Colonic mucosa (tissue), 4 donors: ENCODE measurements at regions not wholly inside any gene's neighbourhood (a gene's known extent, or its start where the extent isn't known, plus 50 kb on each side); places are given as distances from the start of the nearest gene placed in this dataset.

Source experiments
- DNase-seq: peaks from one replicate; pipeline ENCODE4 v3.0.0-alpha.2; 2020
- H3K27ac ChIP-seq: fragments of 200-600 bp; one replicate; pipeline ENCODE4 v1.8.0; 2021
- H3K27me3 ChIP-seq: fragments of 200-600 bp; one replicate; pipeline ENCODE4 v1.8.0; 2021
- H3K36me3 ChIP-seq: fragments of 200-600 bp; one replicate; pipeline ENCODE4 v1.8.0; 2021
- H3K4me1 ChIP-seq: fragments of 200-600 bp; one replicate; pipeline ENCODE4 v1.8.0; 2021; ENCODE audit warnings: mild to moderate bottlenecking
- H3K4me3 ChIP-seq: fragments of 200-600 bp; one replicate; pipeline ENCODE4 v1.8.0; 2021
- H3K9ac ChIP-seq, 2 donors: one replicate each; pipeline ENCODE4 v1.7.0; 2013; ENCODE audit warnings: control low read depth in 2 of 2, low read depth in 2 of 2, low read length in 2 of 2
- H3K9me3 ChIP-seq: fragments of 200-600 bp; one replicate; pipeline ENCODE4 v1.8.0; 2021
- CTCF ChIP-seq: fragments of 200-600 bp; IDR thresholded peaks from one replicate; pipeline ENCODE4 v1.8.0; 2022; ENCODE audit warnings: antibody characterized with exemption, mild to moderate bottlenecking
- intact Hi-C: fragments of 100-400 bp; cut with DNase I; formaldehyde crosslinking; loops from one replicate; pipeline ENCODE4 v1.14.1; 2022
- donor health status: healthy.
- donor health status: DM: no; HTN: no; CAD: no.
- donor health status: DM: no; HTN: no; CAD: no.

GRCh38 chr13:90416938-90417337, 930.5 kb upstream of the MIR17HG start:
- H3K9ac ChIP-seq, result no peak overlapping the region
- no peak for TF ChIP-seq CTCF
- DNase-seq, result no peak
- no peak overlapping the region for H3K4me3 ChIP-seq
- H3K27ac ChIP-seq, result no peak overlapping the region
- H3K36me3 ChIP-seq, result no peaks in the 10 kb centered on the region
- H3K4me1 ChIP-seq, result no peaks in the 10 kb centered on the region
- H3K27me3 ChIP-seq, result no peaks in the 10 kb centered on the region
- H3K9me3 ChIP-seq, result no peaks in the 10 kb centered on the region
- intact Hi-C loops, result no loop called here

- Histone ChIP-seq H3K9ac (no peak overlapping the region), H3K4me1 (no peaks in the 10 kb centered on the region), H3K27ac (no peak overlapping the region), H3K4me3 (no peak overlapping the region), H3K9me3 (no peaks in the 10 kb centered on the region), H3K36me3 (no peaks in the 10 kb centered on the region), H3K27me3 (no peaks in the 10 kb centered on the region)
- intact Hi-C loops, result no loop called here
- DNase-seq, result no peak
- TF ChIP-seq CTCF, result no peak
Observed at GRCh38 chr13:90420683-90421082, 926.8 kb upstream of the MIR17HG start.

- no peaks in the 10 kb centered on the region for H3K4me1 ChIP-seq
- H3K9ac ChIP-seq, result no peak overlapping the region
- no peak for DNase-seq
- H3K27me3 ChIP-seq, result no peaks in the 10 kb centered on the region
- intact Hi-C loops, result no loop called here
- H3K27ac ChIP-seq, result no peak overlapping the region
- H3K9me3 ChIP-seq, result no peaks in the 10 kb centered on the region
- no peak for TF ChIP-seq CTCF
- no peak overlapping the region for H3K4me3 ChIP-seq
- H3K36me3 ChIP-seq, result no peaks in the 10 kb centered on the region
Observed at GRCh38 chr13:90427322-90428272, 919.9 kb upstream of the MIR17HG start.

- Histone ChIP-seq H3K27me3 (no peaks in the 10 kb centered on the region), H3K4me1 (no peaks in the 10 kb centered on the region), H3K9ac (no peak overlapping the region), H3K9me3 (no peaks in the 10 kb centered on the region), H3K27ac (no peak overlapping the region), H3K4me3 (no peak overlapping the region), H3K36me3 (no peaks in the 10 kb centered on the region)
- DNase-seq, result no peak
- intact Hi-C loops, result no loop called here
- TF ChIP-seq CTCF, result no peak
Observed at GRCh38 chr13:90428522-90429210, 918.8 kb upstream of the MIR17HG start.

GRCh38 chr13:90430127-90430526, 917.4 kb upstream of the MIR17HG start:
- no peak overlapping the region for H3K9ac ChIP-seq
- no peaks in the 10 kb centered on the region for H3K9me3 ChIP-seq
- H3K27ac ChIP-seq, result no peak overlapping the region
- H3K4me3 ChIP-seq, result no peak overlapping the region
- intact Hi-C loops, result no loop called here
- DNase-seq, result no peak
- H3K36me3 ChIP-seq, result no peaks in the 10 kb centered on the region
- no peak for TF ChIP-seq CTCF
- H3K27me3 ChIP-seq, result no peaks in the 10 kb centered on the region
- no peaks in the 10 kb centered on the region for H3K4me1 ChIP-seq
